ENCODE measurements at regions not wholly inside any gene's neighbourhood (a gene's known extent, or its start where the extent isn't known, plus 50 kb on each side); places are given as distances from the start of the nearest gene placed in this dataset.
"Not testable (repeated sequence)": the region's sequence is repeated elsewhere in the genome, so short reads cannot be mapped to it uniquely, and the experiment has no call there.

DNA sequence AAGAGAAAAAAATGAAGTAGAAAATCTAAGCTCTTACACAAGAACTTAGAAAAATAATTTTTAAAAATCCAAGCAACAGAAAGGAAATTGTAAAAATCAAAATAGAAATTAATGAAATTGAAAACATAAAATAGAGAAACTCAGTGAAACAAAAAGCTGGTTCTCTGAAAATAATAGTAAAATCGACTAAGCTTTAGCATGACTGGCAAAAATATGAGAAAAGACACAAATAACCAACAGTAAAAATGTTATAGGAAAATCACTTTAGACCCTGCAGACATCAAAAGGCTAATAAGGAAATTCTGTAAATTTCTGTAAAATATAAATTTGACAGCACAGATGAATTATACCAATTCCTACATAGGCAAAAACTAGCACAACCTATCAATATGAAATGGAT lies 768.9 kb upstream of the LRRTM1 start:
- DNase-seq = no peak

DNA sequence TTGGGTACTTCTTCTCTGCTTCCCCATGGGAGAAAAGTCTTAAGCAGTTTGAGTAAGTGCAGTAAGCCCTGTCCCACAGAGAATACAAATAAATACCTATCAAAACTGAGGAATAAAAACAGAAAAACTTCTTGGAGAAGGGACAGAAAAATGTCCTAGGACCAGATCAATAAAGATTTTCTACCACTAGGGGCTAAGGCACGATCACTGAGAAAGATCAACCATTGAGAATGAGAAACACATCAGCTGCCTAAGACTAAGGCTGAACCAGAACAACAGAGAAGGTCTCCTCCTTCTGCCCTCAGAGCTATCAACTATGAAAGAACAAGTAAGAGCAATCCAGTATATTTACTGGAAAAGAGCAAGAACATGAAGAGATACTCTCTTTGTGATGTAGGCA lies 763.6 kb upstream of the LRRTM1 start:
- DNase-seq = no peak

DNA sequence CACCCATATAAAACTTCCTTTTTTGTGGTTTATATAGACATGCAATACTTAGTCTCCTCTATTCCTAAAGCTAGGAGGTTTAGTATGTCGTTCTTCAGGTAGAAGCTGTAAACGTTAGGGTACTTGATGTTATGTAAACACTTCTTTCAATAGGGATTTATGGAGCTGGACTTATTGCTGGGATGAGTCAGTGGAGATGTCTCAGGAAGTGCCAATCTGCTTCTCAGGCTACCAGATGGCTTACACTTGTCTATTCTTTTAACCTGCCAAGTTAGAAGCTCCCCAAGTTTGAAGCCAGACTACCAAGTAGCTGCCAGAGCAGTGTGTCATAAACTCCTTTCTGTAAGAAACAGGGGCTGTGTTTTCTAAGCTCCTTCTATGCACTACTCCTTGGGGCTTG lies 756.5 kb upstream of the LRRTM1 start:
- DNase-seq = no peak

DNA sequence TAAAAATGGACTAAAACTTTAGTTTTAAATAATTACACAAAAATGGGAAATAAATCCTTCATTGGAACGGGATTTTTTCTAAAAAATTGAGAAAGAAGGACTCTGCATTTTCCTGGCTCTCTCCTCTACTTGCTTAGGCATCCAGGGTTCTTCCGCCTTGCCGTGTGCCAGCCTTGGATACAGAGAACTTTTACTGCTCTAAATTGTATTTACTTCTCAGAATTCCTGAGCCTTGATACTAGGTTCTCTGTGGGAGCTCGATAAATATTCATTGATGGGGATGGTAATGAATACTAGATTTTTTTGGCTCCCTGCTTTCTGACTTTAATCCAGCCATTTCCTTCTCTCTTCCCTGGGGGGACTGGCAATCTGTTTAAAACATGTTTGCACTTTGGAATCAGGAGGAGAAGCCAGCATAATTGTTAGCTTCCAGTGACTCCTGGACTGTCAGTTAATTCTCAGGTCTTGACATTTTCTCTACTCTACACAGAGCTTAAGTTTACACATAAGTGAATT lies 746.1 kb upstream of the LRRTM1 start:
- no peak for DNase-seq

DNA sequence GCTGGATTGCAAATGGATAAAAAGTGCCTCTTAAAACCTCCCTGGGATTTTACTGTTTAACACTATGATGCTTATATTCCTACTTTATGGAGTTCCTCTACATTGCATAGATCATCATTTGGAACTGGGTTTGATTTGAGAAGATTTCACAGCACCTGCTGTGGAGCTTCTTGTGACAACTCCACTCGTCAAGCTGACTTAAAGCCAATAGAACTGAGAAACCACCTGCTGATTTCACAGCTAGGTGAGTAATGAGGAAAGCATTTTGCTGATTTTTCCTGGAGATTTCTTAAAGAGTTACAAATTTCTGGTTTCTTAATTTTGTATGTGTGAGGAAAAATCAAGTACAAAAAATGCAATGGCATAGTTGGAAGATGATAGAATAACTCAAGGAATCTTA lies 739.1 kb upstream of the LRRTM1 start:
- no peak for DNase-seq

DNA sequence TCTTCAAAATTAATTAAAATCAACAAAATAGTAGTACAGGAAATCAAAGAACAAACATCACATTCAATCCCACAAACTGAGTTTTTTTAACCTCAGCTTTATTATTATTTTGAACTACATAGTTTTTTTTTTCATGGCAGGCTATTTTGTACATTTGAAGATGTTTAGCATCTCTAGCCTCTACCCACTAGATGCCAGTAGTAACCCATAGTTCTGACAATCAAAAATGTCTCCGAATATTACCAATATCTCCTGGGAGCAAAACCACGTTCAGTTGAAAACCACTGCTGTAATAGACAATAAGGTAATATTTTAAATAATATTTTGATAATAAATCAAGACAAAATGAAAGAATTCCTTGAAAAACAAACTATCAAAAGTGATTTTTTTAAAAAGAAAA lies 702.6 kb upstream of the LRRTM1 start:
- no peak for DNase-seq

DNA sequence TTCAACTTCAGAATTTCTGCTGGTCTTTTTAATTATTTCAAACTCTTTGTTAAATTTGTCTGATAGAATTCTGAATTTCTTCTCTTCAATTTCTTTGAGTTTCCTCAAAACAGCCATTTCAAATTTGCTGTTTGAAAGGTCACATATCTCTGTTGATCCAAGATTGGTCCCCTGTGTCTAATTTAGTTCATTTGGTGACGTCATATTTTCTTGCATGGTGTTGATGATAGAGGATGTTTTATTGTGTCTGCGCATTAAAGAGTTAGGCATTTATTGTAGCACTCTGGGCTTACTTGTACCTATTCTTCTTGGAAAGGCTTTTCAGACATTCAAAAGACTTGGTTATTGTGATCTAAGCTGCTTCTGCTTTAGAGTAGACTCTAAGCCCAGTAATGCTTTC lies 698.4 kb upstream of the LRRTM1 start:
- no peak for DNase-seq

DNA sequence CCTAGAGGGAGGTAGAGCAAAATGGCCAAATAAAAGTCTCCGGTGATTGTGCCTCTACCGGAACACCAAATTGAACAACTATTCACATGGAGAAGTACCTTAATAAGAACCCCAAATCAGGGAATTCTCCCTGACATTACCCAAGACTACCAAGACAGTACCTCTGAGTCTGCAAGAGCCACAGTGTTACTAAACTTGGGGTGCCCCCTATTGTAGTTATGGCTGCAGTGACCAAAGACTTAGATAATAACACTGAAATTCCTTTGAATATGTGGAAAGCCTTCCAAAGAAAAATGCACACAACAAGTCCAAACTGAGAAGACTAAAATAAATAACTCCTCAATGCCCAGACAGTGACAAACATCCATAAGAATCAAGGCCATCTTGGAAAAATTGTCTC lies 682.9 kb upstream of the LRRTM1 start:
- no peak for DNase-seq

DNA sequence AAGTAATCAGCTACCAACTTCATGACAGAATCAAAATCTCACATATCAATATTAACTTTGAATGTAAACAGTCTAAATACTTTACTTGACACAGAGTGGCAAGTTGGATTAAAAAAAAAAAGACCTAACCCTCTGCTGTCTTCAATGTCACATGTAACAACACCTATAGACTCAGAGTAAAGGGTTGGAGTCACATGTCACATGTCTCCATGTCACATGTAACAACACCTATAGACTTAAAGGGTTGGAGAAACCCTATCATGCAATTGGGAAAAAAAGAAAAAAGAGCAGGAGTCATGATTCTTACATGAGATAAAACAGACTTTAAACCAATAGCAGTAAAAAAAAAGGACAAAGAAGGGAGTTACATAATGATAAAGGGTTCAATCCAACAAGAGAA lies 665.3 kb upstream of the LRRTM1 start:
- DNase-seq = no peak

DNA sequence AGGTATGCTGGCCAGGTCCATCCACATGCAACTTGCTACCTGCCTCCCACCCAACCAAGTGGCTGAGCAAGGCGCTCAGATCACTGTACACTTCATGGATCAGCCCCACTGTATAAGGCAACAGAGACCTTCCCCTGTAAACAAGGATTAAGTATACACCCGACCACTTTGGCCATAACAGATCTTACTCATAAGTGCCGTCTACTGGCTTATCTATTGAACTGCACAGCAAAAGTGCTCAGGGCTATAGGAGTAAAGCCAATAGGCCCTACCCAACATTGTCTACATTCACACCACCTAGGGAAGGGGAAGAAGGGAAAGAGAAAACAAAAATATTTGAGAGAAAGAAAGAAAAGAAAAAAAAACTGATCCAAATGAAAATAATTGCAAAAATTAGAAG lies 663.9 kb upstream of the LRRTM1 start:
- no peak for DNase-seq

DNA sequence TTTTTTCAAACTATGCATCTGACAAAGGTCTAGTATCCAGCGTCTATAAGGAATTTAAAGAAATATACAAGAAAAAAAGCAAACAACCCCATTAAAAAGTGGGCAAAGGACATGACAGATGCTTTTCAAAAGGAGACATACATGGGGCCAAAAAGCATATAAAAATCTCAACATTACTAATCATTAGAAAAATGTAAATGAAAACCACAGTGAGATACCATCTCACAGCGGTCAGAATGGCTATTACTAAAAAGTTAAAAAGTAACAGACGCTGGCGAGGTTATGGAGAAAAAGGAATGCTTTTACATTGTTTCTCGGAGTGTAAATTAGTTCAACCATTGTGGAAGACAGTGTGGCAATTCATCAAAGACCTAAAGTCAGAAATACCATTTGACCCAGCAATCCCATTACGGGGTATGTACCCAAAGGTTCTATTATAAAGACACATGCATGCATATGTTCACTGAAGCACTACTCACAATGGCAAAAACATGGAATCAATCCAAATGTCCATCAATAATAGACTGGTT lies 643.1 kb upstream of the LRRTM1 start:
- no peak for DNase-seq

DNA sequence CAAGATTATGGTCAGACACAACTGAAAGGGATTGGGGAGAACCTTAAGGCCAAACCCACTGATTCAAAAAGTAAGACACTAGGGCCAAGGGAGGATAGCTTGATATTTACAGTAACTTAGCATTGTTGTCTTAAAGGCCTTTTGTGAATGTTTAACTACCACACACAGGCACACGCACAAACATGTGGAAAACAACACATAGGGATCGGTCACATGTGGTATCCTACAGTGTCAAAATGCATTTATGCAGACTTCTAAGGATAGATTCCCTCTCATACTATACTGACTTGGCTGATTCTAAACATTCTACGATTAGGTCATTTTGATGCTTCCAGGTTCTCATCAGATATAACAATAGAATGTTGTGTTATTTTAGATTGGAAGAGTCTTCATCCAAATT lies 638.9 kb upstream of the LRRTM1 start:
- DNase-seq = no peak

DNA sequence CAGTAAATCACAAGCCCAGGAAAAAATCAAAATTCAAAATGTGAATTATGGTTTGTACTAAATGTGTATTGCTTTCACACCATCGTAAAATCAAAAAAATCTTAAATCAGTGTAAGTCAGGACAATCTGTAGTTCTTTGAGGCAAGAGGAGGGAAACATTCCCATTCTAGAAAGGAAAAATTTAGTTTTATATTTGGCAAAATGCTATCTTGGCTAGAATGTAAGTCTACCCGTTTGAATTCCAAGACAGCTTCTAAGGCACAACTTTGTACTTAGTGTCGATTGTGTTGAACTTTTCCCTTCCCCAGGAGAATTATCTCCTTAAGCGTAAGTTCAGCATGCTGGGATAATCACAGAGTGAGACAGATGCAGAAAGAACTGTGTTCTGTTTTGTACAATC lies 638.2 kb upstream of the LRRTM1 start:
- DNase-seq = no peak

DNA sequence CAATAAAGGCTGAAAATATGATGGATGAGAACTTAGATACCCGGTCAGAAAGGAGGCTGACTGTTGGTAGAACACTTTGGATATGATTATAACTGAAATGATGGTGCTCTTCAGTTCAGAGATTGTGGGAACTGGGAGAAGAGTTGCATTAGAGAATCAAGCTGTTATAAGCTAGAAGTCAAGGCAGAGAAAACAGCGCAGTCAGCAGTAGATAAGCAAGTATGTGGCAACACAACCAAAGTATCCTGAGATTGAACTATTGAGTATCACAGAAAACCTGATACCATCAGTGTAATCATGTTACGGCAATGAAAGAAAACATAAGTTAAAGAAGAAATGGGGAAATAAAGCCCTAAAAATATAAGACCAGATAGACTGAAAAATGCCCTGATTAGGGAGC lies 633.9 kb upstream of the LRRTM1 start:
- no peak for DNase-seq

DNA sequence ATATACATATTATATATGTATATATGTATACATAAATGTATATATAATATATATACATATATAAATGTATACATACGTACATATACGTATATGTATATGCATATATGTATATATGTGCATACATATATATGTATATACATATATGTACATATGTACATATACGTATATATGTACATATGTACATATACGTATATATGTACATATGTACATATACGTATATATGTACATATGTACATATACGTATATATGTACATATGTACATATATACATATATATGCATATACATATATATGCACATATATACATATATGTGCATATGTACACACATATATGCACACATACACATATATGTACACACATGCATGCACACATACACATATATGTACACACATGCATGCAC lies 627.3 kb upstream of the LRRTM1 start:
- DNase-seq = not testable (repeated sequence)

DNA sequence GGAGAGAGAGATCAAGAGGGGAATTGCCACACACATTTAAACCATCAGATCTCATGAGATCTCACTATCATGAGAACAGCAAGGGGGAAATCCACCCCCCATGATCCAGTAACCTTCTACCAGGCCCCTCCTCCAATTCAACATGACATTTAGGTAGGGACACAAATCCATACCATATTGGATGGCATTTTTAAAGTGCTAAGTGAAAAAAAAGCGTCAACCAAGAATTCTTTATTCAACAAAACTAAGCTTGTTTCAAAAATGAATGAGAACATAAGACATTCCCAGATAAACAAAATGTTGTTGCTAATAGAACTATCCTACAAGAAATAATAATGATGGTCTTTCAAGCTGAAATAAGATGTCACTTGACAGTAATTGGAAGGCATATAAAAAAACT lies 626.2 kb upstream of the LRRTM1 start:
- no peak for DNase-seq

DNA sequence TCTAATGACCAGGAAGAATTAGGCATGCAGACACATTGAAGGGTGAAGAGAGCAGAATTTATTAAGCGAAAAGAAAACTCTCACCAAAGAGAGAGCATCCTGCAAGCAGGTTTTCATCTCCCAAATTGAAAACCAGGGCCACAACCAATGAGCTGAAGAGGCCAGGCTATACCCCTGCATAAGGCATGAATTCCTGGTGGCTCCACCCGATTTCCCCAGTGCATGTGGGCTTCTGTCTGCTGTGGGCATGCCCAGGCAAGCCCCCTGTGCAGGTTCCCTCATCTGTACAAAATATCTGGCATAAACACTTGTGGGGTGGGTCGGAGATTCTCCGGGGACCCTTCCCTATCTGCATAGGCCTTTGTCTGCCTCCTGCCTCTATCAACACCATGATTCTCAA lies 621.6 kb upstream of the LRRTM1 start:
- DNase-seq = no peak

DNA sequence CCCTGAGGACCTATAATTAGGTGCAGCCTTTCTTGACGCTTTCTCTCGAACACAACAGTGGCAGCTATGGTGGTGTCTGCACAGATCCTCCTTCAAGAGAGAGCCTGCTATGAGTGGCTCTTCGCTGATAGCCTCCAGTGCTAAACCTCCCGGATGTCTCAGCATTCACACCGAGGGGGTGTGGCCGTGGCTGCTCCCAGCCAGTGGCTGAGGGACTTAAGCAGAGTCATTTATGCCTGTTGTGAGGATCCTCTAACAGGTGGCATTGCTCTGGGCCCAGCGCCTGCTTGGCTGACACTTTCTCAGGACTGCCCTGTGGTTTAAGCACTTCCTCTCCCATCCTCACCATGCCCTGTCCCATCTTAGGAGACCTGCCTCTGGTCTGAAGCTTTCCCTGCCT lies 592.0 kb upstream of the LRRTM1 start:
- no peak for DNase-seq

DNA sequence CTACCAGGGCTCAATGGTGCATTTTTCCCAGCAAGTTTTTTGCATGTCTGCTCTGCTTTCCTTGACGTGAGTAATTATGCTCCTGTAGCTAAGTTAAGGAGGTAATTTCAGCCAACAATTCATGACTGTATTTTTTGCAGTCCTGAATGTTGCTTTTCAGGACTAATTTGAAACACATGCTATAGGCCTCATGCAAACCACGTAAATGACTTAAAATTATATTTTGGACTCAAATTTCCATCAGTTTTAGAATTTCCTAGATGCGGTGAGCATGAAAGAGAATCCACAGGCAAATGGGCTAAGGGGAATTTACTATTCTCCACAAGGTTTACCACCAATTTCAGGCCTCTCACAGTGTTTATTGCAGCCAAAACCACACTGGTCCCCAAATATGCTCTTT lies 589.9 kb upstream of the LRRTM1 start:
- no peak for DNase-seq

DNA sequence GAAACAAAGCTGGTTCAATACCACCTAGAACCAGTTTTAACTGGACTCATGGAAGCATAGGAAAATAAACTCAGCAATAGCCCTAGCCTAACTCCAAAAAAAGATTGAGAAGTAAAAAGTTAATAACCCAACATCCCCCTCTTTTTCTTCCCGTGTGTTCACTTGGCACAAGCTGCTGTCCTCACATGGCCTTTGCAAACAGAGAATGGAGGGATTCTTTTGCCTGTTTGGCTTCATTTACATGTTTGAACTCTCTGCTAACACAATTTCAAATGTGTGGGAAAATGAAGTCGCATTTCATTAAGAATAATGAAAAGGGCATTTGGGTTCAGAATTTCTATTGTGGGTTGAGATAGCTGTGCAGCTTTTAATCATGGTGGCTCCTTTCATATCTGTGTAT lies 589.2 kb upstream of the LRRTM1 start:
- no peak for DNase-seq

DNA sequence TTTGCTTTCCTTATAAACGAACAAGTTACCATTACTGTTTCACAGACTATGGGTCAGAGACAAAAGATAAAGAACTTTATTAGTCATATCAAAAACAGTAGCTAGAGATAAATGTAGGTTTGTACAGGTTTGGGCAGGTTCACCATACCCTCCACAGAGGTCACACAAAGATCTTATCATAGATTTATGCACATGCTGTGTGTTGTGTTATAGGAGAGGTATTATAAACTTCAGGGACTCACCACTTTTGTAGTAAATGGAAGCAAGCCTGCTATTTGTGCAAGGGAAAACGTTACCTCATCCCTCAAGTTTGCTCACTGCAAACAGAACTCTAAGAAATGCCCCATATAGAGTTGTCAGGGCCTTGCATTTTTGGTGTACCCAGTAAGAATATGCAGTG lies 584.5 kb upstream of the LRRTM1 start:
- no peak for DNase-seq

DNA sequence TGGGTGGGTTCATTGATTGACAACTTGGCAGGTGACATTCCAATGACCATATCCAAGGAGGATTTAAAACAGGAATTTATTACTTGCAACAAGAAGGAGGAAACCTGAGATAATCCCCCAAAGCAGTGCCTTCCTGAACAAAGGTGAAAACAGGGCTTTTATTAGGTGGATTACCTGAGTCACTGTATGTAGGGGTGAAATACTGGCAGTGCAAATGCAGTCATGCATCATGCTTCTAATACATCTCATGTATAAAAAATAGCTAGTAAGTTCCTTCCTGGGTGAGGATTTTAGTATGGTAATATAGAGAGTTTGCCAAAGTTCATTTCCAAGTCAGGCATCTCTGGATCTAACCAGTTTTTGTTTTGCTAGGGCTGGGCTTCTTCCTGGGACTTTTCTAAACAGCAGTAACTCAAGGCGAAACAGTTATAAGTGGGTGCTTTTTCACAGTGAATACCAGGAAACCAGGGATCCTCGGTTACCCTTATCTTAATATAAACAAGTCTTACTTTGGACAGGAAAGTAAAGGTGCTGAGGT lies 583.4 kb upstream of the LRRTM1 start:
- DNase-seq = no peak

DNA sequence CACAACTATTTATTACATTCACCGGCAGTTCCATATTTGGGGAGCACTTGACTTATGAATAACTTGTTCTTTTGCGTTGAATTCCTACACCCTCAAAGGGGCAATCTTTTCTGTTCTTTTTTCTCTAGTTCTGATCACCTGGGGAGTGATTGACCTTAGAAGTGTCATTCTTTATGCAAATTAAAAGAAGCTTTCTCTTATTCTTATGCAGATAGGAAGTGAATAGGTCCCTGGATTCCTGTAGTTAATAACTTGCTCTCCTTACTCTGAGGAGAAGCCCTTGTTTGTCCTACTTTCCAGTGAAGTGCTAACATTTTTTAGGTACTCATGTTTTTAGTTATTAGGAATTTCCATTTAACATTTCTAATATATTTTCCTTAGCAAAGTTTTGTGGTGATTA lies 569.8 kb upstream of the LRRTM1 start:
- DNase-seq = no peak

DNA sequence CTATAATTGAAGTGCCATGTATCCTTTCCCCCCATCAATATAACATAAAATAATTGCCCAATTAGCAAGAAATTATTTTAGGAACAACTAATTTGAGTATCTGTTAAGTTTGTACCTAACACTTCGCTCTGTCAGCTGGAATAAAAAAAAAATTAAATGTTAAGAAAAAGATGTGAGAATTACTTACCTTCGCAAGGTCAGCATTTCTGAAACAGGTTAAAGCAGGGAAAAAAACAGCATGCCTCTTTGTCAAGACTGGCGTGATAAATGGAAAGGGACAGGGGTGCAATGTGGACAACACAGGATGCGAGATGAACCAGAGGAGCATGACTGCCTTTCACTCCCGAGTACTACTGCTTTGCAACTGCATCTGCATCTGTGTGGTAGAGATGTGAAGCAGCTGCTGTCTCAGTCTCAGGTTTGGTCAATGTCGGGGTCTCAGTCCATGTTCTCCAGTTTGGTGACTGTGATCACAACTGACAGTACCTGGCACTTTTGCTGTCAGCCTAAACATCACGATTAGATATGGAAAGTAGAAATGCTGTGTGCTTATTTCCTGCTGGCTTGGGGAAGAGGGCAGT lies 565.4 kb upstream of the LRRTM1 start:
- DNase-seq = no peak

DNA sequence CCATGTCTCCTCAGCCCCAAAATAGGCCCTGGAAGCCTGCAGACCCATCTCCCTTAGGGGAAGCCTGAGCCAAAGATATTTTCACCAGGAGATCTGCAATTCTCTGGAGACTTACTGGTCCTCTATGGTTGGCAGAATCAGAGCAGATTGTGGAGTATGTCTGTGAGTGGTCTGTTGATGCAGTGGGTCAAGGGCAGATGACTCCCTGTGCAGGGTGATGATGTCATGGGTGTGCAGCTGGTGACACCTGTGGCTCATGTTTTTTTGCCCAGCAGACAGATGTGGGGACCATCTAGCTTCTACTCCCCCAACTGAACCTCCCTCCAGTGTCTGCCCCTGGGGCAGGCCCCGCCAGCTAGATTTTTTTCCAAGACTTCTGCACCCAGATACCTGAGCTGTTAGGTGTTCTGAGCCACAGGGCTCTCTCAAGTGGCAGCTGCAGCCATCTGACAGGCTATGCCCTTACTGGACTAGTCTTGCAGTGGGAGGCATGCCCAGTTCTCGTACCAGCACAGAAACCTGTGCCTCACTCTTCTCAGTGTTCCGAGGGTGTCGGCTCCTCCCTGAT lies 558.7 kb upstream of the LRRTM1 start:
- DNase-seq = no peak
